HPDE6-E6E7 (cell line): ENCODE measurements at regions not wholly inside any gene's neighbourhood (a gene's known extent, or its start where the extent isn't known, plus 50 kb on each side); places are given as distances from the start of the nearest gene placed in this dataset.
"Not testable (repeated sequence)": the region's sequence is repeated elsewhere in the genome, so short reads cannot be mapped to it uniquely, and the experiment has no call there.

Experiments
- DNase-seq: peaks from one replicate; pipeline ENCODE4 v3.0.0; 2011; ENCODE audit warnings: missing footprints; ENCODE audit errors: extremely low spot score

GRCh38 chr3:194946091-194946490 is 260.4 kb downstream of the FAM43A start:
- no peak for DNase-seq

- DNase-seq: no peak
These were observed 263.9 kb downstream of the FAM43A start for GRCh38 chr3:194949592-194949991.

- DNase-seq: no peak
These were observed 265.4 kb downstream of the FAM43A start for GRCh38 chr3:194950906-194951628.

GRCh38 chr3:194951629-194951920 is 265.9 kb downstream of the FAM43A start:
- DNase-seq: not testable (repeated sequence)

- no peak for DNase-seq
These were observed 266.4 kb downstream of the FAM43A start for GRCh38 chr3:194951931-194952582.

- DNase-seq: no peak
These were observed 267.2 kb downstream of the FAM43A start for GRCh38 chr3:194952841-194953241.

GRCh38 chr3:194953291-194953690 is 267.6 kb downstream of the FAM43A start:
- DNase-seq: no peak

- no peak for DNase-seq
These were observed 269.9 kb downstream of the FAM43A start for GRCh38 chr3:194955546-194955945.

- DNase-seq: no peak
These were observed 270.5 kb downstream of the FAM43A start for GRCh38 chr3:194955979-194956696.

- no peak for DNase-seq
These were observed 271.2 kb downstream of the FAM43A start for GRCh38 chr3:194956697-194957396.

- DNase-seq: no peak
These were observed 272.1 kb downstream of the FAM43A start for GRCh38 chr3:194957743-194958240.

- DNase-seq: no peak
These were observed 273.5 kb downstream of the FAM43A start for GRCh38 chr3:194959217-194959616.

- DNase-seq: not testable (repeated sequence)
These were observed 274.0 kb downstream of the FAM43A start for GRCh38 chr3:194959666-194960065.

- no peak for DNase-seq
These were observed 274.9 kb downstream of the FAM43A start for GRCh38 chr3:194960446-194961032.

- no peak for DNase-seq
These were observed 275.5 kb downstream of the FAM43A start for GRCh38 chr3:194961149-194961548.

GRCh38 chr3:194961571-194961970 is 275.9 kb downstream of the FAM43A start:
- no peak for DNase-seq

GRCh38 chr3:194962056-194962455 is 276.4 kb downstream of the FAM43A start:
- DNase-seq: no peak

- DNase-seq: no peak
These were observed 279.1 kb downstream of the FAM43A start for GRCh38 chr3:194964809-194965208.

- no peak for DNase-seq
These were observed 281.8 kb downstream of the FAM43A start for GRCh38 chr3:194967151-194968117.

GRCh38 chr3:194970066-194970465 is 284.4 kb downstream of the FAM43A start:
- no peak for DNase-seq

GRCh38 chr3:194971009-194971408 is 285.3 kb downstream of the FAM43A start:
- no peak for DNase-seq
